Gastroesophageal sphincter (tissue), 4 donors: ENCODE measurements at regions not wholly inside any gene's neighbourhood (a gene's known extent, or its start where the extent isn't known, plus 50 kb on each side); places are given as distances from the start of the nearest gene placed in this dataset.
"Not testable (repeated sequence)": the region's sequence is repeated elsewhere in the genome, so short reads cannot be mapped to it uniquely, and the experiment has no call there.

Source experiments
- ATAC-seq: fragments of 150-250 bp; one replicate; pipeline ENCODE4 v1.9.1; 2016; ENCODE audit warnings: mild to moderate bottlenecking, moderate library complexity
- H3K27ac ChIP-seq, 4 donors: fragments of 200-600 bp; sonication (generic) in 3 of 4; 1 replicate in 3 of 4; 2 replicates in 1 of 4; pipeline ENCODE4 v1.5.1; 2016 to 2019
- H3K27me3 ChIP-seq: fragments of 200-600 bp; sonication (generic); one replicate; pipeline ENCODE4 v1.5.1; 2019
- H3K36me3 ChIP-seq, 2 donors: fragments of 200-600 bp; sonication (generic); one replicate each; pipeline ENCODE4 v1.5.1; 2019; ENCODE audit warnings: control low read depth in 1 of 2
- H3K4me1 ChIP-seq, 3 donors: fragments of 200-600 bp; sonication (generic); 1 replicate in 2 of 3; 2 replicates in 1 of 3; pipeline ENCODE4 v1.5.1; 2016 to 2019; ENCODE audit warnings: control low read depth in 2 of 3
- H3K4me3 ChIP-seq, 2 donors: fragments of 200-600 bp; sonication (generic); one replicate each; pipeline ENCODE4 v1.5.1; 2019; ENCODE audit warnings: mild to moderate bottlenecking in 1 of 2, moderate library complexity in 1 of 2
- H3K9me3 ChIP-seq, 3 donors: fragments of 200-600 bp; sonication (generic); one replicate each; pipeline ENCODE4 v1.5.1; 2017 to 2019; ENCODE audit warnings: control low read depth in 2 of 3
- CTCF ChIP-seq, 4 experiments: fragments of 200-600 bp in 2 of 4; fragments of 450-650 bp in 2 of 4; sonication (generic) in 1 of 4; IDR thresholded peaks; one replicate each; pipeline ENCODE4 v1.5.1; 2017 to 2019; ENCODE audit warnings: antibody characterized with exemption in 4 of 4, mild to moderate bottlenecking in 2 of 4, moderate library complexity in 2 of 4
- EP300 ChIP-seq: sonication (generic); formaldehyde crosslinking; IDR thresholded peaks from one replicate; pipeline ENCODE4 v1.6.1; 2017; ENCODE audit warnings: antibody characterized with exemption, mild to moderate bottlenecking
- POLR2A ChIP-seq, 2 donors: fragments of 450-650 bp; IDR thresholded peaks; one replicate each; pipeline ENCODE4 v1.6.1; 2017; ENCODE audit warnings: antibody characterized with exemption in 2 of 2, mild to moderate bottlenecking in 2 of 2, moderate library complexity in 1 of 2
- POLR2AphosphoS5 ChIP-seq: sonication (generic); formaldehyde crosslinking; IDR thresholded peaks from one replicate; pipeline ENCODE4 v1.6.1; 2017; ENCODE audit warnings: antibody characterized with exemption
- WGBS, 2 donors: methylation state at CpG; one replicate each; pipeline ENCODE4 v1.1.5; 2018; ENCODE audit warnings: low coverage in 1 of 2; 5-methylcytosine and 5-hydroxymethylcytosine counted together

- no peak for ATAC-seq
- Histone ChIP-seq H3K27me3 (no peaks in the 10 kb centered on the region), H3K9me3 (no peaks in the 10 kb centered on the region), H3K4me3 (no peak overlapping the region), H3K27ac (no peak overlapping the region), H3K36me3 (no peaks in the 10 kb centered on the region), H3K4me1 (no peaks in the 10 kb centered on the region)
- TF ChIP-seq EP300, result no peak
- TF ChIP-seq CTCF (IDR thresholded peaks at IDR 0.05), result no peak
- TF ChIP-seq POLR2A (IDR thresholded peaks at IDR 0.05), result no peak
- TF ChIP-seq POLR2AphosphoS5, result no peak
- WGBS, 2 donors, result 95 to 100% methylated on average over 1 to 3 of the region's 3 CpGs
Observed at GRCh38 chr4:11949355-11949754, 520.7 kb upstream of the HS3ST1 start.

GRCh38 chr4:11947629-11948028 is 518.9 kb upstream of the HS3ST1 start:
- WGBS, 2 donors, result 11 to 23% methylated on average over 1 of the region's 1 CpG
- H3K27me3 ChIP-seq, H3K36me3 ChIP-seq, H3K4me3 ChIP-seq, H3K4me1 ChIP-seq, H3K27ac ChIP-seq, H3K9me3 ChIP-seq, ATAC-seq: not testable (repeated sequence)

GRCh38 chr4:11937941-11938340 is 509.2 kb upstream of the HS3ST1 start:
- no peaks in the 10 kb centered on the region for H3K9me3 ChIP-seq
- TF ChIP-seq POLR2A (IDR thresholded peaks at IDR 0.05), result no peak
- TF ChIP-seq POLR2AphosphoS5, result no peak
- TF ChIP-seq EP300, result no peak
- no peak for TF ChIP-seq CTCF (IDR thresholded peaks at IDR 0.05)
- H3K4me1 ChIP-seq, result no peaks in the 10 kb centered on the region
- no peak for ATAC-seq
- no peaks in the 10 kb centered on the region for H3K36me3 ChIP-seq
- H3K4me3 ChIP-seq, result no peak overlapping the region
- H3K27me3 ChIP-seq, result no peaks in the 10 kb centered on the region
- H3K27ac ChIP-seq, result no peak overlapping the region

- H3K4me1 ChIP-seq, result no peaks in the 10 kb centered on the region
- no peak for TF ChIP-seq POLR2AphosphoS5
- TF ChIP-seq POLR2A (IDR thresholded peaks at IDR 0.05), result no peak
- TF ChIP-seq EP300, result no peak
- no peak for TF ChIP-seq CTCF (IDR thresholded peaks at IDR 0.05)
- no peak for ATAC-seq
- no peak overlapping the region for H3K4me3 ChIP-seq
- no peaks in the 10 kb centered on the region for H3K36me3 ChIP-seq
- H3K27me3 ChIP-seq, result no peaks in the 10 kb centered on the region
- 37 to 40% methylated on average over 2 of the region's 2 CpGs for WGBS, 2 donors
- no peaks in the 10 kb centered on the region for H3K9me3 ChIP-seq
- H3K27ac ChIP-seq, result no peak overlapping the region
Observed at GRCh38 chr4:11931266-11931820, 502.6 kb upstream of the HS3ST1 start.

- no peaks in the 10 kb centered on the region for H3K9me3 ChIP-seq
- 67 to 82% methylated on average over 1 of the region's 1 CpG for WGBS, 2 donors
- H3K4me1 ChIP-seq, result no peaks in the 10 kb centered on the region
- TF ChIP-seq POLR2AphosphoS5 (no peak), POLR2A (IDR thresholded peaks at IDR 0.05) (no peak), CTCF (IDR thresholded peaks at IDR 0.05) (no peak), EP300 (no peak)
- no peak overlapping the region for H3K27ac ChIP-seq
- H3K27me3 ChIP-seq, result no peaks in the 10 kb centered on the region
- ATAC-seq, result no peak
- H3K4me3 ChIP-seq, result no peak overlapping the region
- no peaks in the 10 kb centered on the region for H3K36me3 ChIP-seq
Observed at GRCh38 chr4:11929080-11929479, 500.4 kb upstream of the HS3ST1 start.

GRCh38 chr4:11919316-11919715 is 490.6 kb upstream of the HS3ST1 start:
- Histone ChIP-seq H3K27ac (no peak overlapping the region), H3K4me1 (no peaks in the 10 kb centered on the region), H3K9me3 (no peaks in the 10 kb centered on the region), H3K27me3 (no peaks in the 10 kb centered on the region), H3K4me3 (no peak overlapping the region), H3K36me3 (no peaks in the 10 kb centered on the region)
- ATAC-seq, result no peak
- TF ChIP-seq EP300 (no peak), POLR2AphosphoS5 (no peak), CTCF (IDR thresholded peaks at IDR 0.05) (no peak), POLR2A (IDR thresholded peaks at IDR 0.05) (no peak)
- WGBS, 2 donors, result 25 to 61% methylated on average over 1 of the region's 1 CpG
